HG03378 (cell line): ENCODE measurements at regions not wholly inside any gene's neighbourhood (a gene's known extent, or its start where the extent isn't known, plus 50 kb on each side); places are given as distances from the start of the nearest gene placed in this dataset.

Experiments
- ATAC-seq: cut with Tn5 transposase; IDR thresholded peaks from one replicate; pipeline ENCODE4 v1.9.1; 2021; ENCODE audit warnings: mild to moderate bottlenecking, moderate library complexity; ENCODE audit not compliant: unreplicated experiment

- no peak for ATAC-seq
Observed at GRCh38 chr7:11895337-11895736, 63.3 kb upstream of the THSD7A start.

- no peak for ATAC-seq
Observed at GRCh38 chr7:11896663-11897062, 64.7 kb upstream of the THSD7A start.

- no peak for ATAC-seq
Observed at GRCh38 chr7:11899247-11899646, 67.2 kb upstream of the THSD7A start.

GRCh38 chr7:11910253-11910652 lies 78.3 kb upstream of the THSD7A start:
- no peak for ATAC-seq

- ATAC-seq = no peak
Observed at GRCh38 chr7:11911900-11912299, 79.9 kb upstream of the THSD7A start.

GRCh38 chr7:11914645-11915044 lies 82.6 kb upstream of the THSD7A start:
- ATAC-seq = no peak

- no peak for ATAC-seq
Observed at GRCh38 chr7:11923376-11923930, 91.5 kb upstream of the THSD7A start.

- ATAC-seq = no peak
Observed at GRCh38 chr7:11931307-11931706, 99.3 kb upstream of the THSD7A start.

GRCh38 chr7:11934796-11935195 lies 102.8 kb upstream of the THSD7A start:
- ATAC-seq = no peak

- no peak for ATAC-seq
Observed at GRCh38 chr7:11935905-11936304, 103.9 kb upstream of the THSD7A start.

GRCh38 chr7:11946794-11947193 lies 114.8 kb upstream of the THSD7A start:
- ATAC-seq = no peak

- no peak for ATAC-seq
Observed at GRCh38 chr7:11950281-11950680, 118.3 kb upstream of the THSD7A start.

- no peak for ATAC-seq
Observed at GRCh38 chr7:11950942-11951341, 118.9 kb upstream of the THSD7A start.

GRCh38 chr7:11951909-11952308 lies 119.9 kb upstream of the THSD7A start:
- ATAC-seq = no peak

GRCh38 chr7:11952972-11953371 lies 121.0 kb upstream of the THSD7A start:
- ATAC-seq = no peak

GRCh38 chr7:11956991-11957390 lies 125.0 kb upstream of the THSD7A start:
- no peak for ATAC-seq

GRCh38 chr7:11957956-11958355 lies 126.0 kb upstream of the THSD7A start:
- no peak for ATAC-seq

GRCh38 chr7:11959121-11959520 lies 127.1 kb upstream of the THSD7A start:
- ATAC-seq = no peak

GRCh38 chr7:11960621-11961020 lies 128.6 kb upstream of the THSD7A start:
- no peak for ATAC-seq

- no peak for ATAC-seq
Observed at GRCh38 chr7:11969643-11970042, 137.6 kb upstream of the THSD7A start.

- ATAC-seq = no peak
Observed at GRCh38 chr7:11970132-11970531, 138.1 kb upstream of the THSD7A start.

- no peak for ATAC-seq
Observed at GRCh38 chr7:11985376-11985775, 153.4 kb upstream of the THSD7A start.

- ATAC-seq = no peak
Observed at GRCh38 chr7:11985971-11986370, 154.0 kb upstream of the THSD7A start.

GRCh38 chr7:11988186-11988585 lies 156.2 kb upstream of the THSD7A start:
- no peak for ATAC-seq
